HG03457 (cell line): ENCODE measurements at regions not wholly inside any gene's neighbourhood (a gene's known extent, or its start where the extent isn't known, plus 50 kb on each side); places are given as distances from the start of the nearest gene placed in this dataset.
"Not testable (repeated sequence)": the region's sequence is repeated elsewhere in the genome, so short reads cannot be mapped to it uniquely, and the experiment has no call there.

ENCODE experiments used
- ATAC-seq: cut with Tn5 transposase; IDR thresholded peaks from one replicate; pipeline ENCODE4 v1.9.1; 2021; ENCODE audit warnings: moderate number of reproducible peaks; ENCODE audit not compliant: unreplicated experiment

DNA sequence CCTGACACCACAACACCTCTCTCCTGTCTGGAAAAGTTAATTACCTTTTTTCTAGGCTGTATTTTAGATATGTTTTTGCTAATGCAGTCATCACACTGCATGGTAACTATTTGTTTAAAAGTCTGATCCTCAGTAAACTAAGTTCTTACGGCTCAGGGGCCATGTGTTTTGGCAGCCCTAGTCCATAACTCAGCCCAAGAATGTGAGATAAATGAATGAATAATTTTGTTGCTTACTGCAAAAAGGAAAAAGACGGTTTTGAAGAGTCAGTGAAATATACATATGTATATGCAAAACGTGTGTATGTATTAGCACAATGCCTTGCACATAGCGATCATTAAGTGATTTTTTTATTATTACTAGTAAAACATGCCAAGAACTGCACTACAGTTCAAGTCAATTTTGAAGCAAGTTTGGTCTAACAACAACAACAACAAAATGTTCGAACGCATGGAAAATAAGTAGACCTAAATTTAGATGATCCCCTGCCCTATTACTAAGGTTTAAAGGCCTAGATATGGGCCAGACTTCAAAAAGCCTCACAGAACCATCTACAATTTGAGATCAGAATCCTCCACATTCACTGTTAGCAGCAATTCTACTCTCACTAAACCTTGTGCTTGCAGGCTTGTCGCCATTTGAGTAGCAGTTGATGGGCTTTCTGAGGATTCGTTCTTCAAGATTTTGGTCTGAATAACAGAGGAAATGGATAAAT is 140.0 kb downstream of the NDUFA12 start:
- no peak for ATAC-seq

DNA sequence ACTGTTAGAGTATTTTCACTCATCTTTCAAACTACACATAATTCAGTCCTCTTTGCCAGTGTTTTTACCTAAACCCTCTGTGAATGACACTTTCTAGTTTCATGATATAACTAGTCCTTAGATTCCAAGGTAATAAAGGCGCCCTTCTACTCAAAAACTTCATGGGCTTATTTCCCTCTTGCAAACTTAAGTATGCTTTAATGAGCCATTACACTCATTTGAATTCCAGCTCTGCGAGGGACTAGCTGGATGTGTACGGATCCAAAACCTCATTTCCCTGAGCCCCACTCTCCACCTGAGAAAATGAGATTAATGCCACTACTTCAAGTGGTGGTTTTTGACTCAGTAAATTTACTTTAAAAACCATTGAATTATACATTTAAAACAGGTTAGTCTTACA is 141.1 kb downstream of the NDUFA12 start:
- ATAC-seq: no peak

DNA sequence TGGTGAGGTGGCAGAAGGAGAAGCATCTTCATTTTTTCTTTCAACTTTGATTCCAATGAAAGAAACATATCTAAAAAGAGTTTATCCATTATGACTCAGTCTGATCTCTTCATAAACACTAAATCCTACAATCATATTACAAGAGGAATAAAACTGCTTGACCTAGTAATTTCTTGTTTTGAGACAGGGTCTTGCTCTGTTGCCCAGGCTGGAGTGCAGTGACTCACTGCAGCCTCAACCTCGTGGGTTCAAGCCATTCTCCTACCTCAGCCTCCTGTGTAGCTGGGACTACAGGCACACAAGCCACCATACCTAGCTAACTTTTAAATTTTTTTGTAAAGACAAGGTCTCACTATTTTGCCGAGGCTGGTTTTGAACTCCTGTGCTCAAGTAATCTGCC is 147.2 kb downstream of the NDUFA12 start:
- ATAC-seq: no peak

DNA sequence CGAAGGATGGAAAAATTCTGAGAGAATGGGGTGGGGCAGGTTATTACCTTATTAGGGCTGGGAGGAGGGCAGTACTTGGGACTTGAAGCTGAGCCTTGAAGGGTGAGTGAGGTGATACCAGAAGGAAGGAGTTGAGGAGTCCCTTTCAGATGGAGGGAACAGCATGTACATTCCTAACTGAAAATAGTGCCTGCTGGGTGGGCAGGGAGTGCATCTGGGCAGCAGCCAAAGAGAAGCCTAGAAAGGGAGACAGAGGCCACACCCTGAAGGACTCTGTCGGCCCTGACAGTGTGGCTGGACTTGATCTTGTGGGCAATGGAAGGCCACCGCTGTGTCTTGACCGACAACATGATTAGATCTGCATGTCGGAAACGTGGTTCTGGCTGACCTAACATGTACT is 147.6 kb downstream of the NDUFA12 start:
- ATAC-seq: no peak

DNA sequence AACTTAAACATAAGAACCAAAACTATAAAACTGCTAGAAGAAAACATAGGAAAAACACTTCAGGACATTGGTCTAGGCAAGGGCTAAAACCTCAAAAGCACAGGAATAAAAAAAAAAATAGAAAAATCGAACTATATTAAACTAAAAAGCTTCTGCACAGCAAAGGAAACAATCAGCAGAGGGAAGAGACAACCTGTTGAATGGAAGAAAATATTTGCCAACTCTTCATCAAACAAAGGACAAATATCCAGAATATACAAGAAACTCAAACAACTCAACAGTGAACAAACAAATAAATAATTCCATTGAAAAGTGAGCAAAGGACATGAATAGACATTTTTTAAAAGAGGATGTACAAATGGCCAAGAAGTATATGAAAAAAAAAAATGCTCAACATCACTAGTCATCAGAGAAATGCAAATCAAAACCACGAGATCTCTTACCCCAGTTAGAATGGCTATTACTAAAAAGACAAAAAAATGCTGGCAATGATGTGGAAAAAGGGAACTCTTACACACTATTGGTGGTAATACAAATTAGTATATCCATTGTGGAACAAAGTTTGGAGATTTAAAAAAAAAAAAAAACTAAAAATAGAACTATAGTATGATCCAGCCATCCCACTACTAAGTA is 152.0 kb downstream of the NDUFA12 start:
- ATAC-seq: no peak

DNA sequence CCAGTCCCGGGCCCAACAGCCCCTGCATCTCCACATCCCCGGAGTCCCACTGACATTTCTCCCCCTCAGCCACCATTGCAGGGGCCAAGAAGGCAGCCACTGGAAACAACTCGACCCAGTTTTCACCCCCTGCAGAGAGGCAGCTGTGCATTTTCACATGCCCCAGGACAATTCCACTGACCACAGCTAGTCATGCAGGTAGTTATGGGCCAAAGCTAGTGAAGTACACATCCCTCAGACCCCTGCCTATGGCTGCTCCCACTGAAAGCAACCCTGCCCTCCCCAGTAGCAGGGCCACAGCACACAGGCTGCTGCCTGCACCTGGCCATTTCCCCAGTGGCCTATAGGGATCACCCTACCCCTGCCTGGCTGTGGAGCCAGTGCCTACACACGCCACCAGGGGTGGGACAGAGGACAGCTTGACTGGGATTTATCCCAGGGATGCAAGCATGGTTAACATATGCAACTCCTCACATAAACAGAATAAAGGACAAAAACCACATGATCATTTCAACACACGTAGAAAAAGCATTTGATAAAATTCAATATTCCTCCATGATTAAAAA is 154.0 kb downstream of the NDUFA12 start:
- no peak for ATAC-seq

DNA sequence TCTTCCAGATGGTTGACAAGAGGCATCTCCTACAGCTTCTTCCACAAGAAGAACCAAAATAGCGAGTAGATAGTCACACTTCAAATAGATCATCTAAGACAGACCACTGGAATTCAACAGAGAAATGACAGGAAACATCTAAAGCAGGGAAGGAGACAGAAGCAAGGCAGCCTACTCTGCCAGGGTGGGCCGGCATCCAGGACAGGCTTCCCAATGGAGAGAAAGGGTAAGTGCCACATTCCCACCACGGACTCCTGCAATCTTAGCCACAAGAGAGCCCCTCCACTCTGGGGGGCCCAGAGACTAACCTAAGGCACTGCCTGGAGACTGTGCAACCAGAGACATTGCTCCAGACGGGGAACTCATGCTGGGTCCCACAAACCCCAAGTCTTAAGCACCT is 154.5 kb downstream of the NDUFA12 start:
- ATAC-seq: no peak

DNA sequence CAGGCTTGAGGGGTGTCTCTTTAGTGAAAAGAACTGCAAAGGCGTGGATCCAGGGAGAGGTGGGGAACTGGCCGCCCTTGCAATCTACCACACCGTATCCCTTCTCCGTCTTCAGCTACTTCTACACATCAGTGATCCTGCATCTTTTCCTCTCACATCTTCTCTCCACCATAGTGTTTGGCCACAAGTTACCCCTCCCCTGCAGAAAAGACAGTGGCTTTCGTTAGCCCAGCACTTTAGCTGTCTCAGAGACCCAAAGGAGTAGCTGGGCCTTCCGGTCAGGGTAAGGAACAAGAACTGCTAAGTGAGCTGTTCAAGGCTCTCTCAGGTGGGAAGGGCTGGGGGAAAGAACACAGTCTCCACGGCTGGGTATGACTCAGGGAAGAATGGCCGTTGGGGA is 158.4 kb downstream of the NDUFA12 start:
- no peak for ATAC-seq

DNA sequence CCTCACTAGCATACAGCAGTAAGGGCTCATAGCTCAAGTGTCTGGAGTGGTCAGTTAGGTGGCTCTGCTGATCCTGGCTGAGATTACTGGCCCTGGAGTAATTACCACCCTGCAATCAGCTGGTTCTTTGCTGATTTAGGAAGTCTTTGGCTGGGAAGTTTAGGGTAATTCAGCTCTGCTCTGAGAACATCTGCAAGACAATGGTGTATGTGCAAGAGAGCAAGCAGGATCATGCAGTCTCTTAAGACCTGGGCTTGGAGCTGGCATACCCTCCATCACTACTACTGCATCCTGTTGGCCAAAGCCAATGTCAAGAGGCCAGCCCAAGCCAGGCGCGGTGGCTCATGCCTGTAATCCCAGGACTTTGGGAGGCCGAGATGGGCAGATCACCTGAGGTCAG is 159.0 kb downstream of the NDUFA12 start:
- ATAC-seq: no peak

DNA sequence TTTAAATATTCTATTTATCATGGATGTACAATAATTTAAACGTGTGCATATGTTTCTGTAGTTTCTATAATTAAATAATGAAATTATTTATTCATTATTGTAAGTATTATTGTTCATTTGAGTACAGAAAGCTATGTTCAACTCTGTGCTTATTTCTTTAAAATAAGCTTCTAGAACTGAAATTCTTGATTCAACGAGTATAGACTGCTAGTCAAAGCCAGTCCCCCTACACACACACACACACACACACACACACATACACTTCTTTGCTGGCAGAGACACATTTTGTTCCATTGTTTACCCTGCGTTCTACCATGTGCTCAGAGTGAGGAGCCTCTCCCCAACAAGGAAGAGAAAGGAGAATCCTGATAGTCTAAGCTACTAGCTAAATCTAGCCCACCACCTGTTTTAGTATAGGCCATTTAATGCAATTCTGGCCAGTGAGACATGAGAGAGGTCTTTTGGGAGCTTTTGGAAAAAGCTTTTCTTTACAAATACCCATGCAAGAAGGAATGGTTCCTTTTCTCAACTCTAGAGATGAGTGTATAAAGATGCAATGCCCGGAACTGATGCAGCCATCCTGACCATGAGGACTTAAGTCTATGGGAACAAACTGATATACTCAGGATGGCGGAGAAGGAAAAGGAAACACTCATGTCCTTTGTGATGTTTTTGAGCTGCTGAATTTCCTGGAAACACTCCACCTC is 161.4 kb downstream of the NDUFA12 start:
- no peak for ATAC-seq

DNA sequence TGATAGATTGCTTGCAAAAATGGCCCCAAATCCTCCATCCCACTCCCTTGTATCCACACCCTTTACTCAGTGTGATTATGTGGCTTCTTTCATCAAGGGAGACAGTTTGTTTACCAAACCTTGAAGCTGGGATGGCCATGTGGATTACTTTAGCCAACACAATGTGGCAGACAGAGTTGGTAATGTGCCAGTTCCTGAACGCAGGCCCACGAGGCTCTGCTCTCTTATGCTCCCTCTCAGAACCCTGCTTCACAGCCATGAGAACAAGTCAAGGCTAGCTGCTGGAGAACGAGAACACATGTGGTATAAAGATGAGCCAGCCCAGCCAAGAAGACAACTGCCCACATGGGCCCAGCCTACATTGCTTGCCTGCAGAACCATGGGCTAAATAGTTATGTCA is 162.3 kb downstream of the NDUFA12 start:
- ATAC-seq: no peak

DNA sequence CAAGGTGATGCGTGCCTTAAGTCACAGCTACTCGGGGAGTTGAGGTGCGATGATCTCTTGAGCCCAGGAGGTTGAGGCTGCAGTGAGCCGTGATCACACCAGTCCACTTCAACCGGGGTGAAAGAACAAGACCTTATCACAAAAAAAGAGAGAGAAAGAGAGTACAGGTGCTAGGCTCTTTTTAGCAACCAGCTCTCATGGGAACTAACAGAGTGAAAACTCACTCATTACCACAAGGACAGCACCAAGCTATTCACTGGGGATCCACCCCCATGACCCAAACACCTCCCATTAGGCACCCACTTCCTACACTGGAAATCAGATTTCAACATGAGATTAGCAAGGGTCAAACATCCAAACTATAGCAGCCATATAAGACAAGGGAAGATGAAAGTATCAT is 164.2 kb downstream of the NDUFA12 start:
- no peak for ATAC-seq

DNA sequence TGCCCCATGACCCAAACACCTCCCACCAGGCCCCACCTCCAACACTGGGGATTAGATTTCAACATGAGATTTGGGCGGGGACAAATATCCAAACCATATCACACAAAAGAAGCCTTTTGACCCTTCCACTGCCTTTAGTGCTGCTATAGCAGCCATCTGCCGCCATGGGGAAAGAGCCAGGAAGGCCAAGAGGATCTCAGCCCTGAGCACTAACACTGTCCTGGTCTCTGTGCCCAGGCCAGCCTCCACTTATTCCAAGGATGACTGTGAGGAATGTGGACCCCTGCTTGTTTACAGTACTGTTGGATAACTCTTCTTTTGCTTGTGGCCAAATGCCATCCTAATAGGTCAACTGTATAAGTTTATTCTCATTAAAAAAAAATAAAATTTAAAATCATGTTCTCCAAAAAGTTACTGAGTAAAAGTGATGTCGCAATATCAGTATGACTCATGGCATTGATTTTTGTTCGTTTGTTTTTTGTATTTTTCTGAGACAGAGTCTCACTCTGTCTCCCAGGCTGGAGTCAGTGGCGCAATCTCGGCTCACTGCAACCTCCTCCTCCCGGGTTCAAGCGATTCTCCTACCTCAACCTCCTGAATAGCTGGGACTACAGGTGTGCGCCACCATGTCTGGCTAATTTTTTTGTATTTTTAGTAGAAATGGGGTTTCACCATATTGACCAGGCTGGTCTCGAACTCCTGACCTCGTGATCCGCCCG is 166.4 kb downstream of the NDUFA12 start:
- ATAC-seq: not testable (repeated sequence)

DNA sequence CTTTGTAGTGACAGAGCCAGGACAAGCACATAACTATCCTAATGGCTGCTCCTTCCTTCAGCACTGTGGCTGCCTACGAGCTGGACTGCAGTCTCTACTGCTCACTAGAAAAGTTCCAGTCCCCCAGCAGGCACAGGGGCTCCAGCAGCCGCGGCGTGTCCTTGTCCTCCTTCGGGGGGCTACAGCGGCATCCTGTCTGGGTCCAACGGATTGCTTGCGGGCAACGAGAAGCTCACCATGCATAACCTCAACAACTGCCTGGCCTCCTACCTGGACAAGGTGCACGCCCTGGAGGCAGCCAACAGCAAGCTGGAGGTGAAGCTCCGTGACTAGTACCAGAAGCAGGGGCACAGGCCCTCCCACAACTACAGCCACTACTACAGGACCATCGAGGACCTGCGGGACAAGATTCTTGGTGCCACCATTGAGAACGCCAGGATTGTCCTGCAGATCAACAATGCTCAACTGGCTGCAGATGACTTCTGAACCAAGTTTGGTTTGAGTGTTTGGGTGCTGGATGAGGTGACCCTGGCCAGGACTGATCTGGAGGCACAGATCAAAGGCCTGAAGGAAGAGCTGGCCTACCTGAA is 169.4 kb downstream of the NDUFA12 start:
- no peak for ATAC-seq

DNA sequence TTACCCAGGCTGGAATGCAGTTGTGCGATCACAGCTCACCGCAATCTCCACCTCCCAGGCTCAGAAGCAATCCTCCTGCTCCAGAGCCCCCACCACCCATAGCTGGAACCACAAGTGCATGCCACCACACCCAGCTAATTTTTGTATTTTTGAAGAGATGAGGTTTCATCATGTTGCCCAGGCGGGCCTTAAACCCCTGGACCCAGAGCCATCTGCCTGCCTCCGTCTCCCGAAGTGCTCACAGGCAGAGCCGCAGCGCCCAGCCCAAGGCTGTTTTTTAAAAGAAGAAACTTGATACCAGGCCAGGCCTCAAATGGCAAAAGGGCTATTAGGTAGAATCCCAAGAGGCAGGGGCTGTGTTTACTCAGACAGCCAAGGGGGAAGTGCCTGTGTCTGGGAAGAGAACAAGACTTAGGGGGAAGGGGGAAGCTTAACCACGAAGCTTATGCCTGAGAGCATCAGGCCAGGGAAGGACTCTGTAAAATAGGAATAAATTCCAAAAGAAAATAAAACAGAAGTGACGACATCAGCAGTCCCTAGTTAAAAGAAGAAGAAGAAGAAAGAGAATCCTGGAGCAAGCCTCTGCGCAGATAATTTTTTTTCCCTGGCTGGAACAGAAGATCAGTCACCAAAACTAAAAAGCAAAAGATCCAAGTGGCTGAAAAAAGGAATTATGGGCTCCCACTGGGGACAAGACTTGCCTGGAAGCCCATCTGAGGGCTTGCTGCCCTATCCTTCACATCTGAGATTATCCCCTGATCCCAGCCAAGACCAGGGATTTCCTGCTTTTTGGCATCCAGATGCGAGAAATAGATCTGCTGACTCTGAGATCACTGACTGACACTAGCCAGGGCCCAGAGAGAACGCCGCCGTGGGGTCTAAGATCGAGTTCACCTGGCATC is 170.5 kb downstream of the NDUFA12 start:
- ATAC-seq: no peak

DNA sequence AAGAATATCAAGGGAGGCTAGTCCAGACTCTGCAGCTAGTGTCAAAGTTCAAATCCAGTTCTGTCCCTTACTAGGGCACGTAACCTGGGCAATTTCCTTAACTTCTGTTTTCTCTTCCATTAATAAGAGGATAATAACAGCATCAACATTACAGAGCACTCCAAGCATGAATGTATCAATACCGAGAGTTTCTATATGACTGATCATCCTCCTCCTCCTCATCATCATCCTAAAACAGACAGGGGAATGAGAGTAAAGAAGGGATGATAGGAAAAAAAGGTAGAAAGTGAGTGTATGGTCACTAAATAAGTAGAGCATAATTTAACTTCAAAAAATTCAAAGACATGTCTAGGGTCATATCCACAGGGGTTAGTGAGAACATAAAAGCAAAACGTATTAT is 171.4 kb downstream of the NDUFA12 start:
- ATAC-seq: no peak

DNA sequence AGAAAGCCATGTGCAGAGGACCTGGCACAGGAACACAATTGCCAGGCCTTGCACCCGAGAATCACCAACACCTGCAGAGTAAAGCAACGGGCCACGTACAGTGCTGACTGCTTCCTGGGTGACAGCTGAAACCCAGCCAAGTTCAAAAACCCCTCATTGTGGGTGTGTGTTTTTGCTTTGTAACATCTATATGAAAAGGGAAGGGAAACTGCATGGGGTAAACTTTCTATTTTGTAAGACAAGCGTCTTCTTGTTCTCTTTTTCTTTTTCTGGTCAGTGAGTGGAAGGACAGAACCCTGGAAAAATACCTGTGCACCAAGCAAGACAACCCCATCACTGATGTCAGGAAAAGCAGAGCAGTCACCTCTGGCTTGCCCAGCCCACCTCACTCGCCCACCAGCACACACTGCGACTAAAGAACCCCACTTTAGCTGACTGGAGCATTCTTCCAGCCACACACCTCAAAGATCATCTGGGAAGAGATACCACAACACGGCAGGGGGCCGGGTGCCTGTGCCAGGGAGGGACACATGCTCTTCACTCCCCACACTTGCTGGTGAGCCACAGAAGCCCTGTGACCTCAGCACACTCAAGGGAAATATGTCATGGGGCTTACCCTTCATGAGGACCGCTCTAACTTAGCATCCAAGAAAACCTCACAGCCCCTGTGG is 172.3 kb downstream of the NDUFA12 start:
- peak; percentile 83 for ATAC-seq

DNA sequence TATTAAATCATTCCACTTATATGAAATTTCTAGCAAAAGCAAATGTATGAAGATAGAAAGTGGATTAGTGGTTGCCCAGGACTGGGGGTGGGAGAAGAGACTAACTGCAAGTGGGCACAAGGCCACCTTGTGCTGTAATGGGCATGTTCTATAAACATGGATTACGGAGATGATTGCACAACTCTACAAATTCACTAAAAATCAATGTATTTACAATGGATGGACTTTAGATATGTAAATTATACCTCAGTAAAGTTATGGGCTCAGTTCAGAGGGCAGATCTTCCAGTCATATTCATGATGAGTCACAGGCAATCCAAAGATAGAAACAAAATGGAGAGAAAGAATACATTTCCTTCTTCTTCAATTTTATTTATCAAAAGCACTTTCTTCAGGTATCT is 173.9 kb downstream of the NDUFA12 start:
- ATAC-seq: no peak

DNA sequence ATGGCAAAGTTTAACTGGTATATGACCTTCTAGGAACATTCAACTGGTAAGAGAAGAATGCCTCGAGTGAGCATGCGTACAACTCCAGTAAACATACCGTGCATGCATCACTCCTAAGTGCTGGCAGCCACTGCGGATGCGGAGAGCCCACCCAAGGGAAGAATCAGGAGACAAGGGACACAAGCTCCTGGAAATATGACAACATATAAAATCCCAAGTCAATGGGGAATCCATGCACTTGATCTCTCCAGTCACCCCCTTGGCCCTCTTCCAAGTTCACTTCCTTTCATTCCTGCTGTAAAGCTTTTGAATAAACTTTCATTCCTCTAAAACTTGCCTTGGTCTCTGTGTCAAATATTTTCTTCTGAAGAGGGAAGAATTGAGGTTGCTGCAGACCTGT is 168.7 kb upstream of the TMCC3 start:
- no peak for ATAC-seq
